Stimulated activated CD4-positive, alpha-beta T cell treated with anti-CD3 and anti-CD28 coated beads, Interleukin-1b, Interleukin-23, amount 100 ng/mL, for 24 hours (primary cell): ENCODE measurements at regions not wholly inside any gene's neighbourhood (a gene's known extent, or its start where the extent isn't known, plus 50 kb on each side); places are given as distances from the start of the nearest gene placed in this dataset.
"Not testable (repeated sequence)": the region's sequence is repeated elsewhere in the genome, so short reads cannot be mapped to it uniquely, and the experiment has no call there.

Source experiments
- DNase-seq, 4 experiments: peaks; one replicate each; pipeline ENCODE4 v3.0.0-alpha.2; 2020; ENCODE audit warnings: low read depth in 4 of 4, low spot score in 1 of 4

GRCh38 chr5:102617191-102618187 lies 118.7 kb upstream of the SLCO6A1 start:
- no peak for DNase-seq

GRCh38 chr5:102622262-102622661 lies 123.5 kb upstream of the SLCO6A1 start:
- no peak for DNase-seq

- DNase-seq = no peak
Measured at GRCh38 chr5:102623329-102624065, 124.7 kb upstream of the SLCO6A1 start.

- no peak for DNase-seq
Measured at GRCh38 chr5:102624405-102624804, 125.6 kb upstream of the SLCO6A1 start.

- DNase-seq = no peak
Measured at GRCh38 chr5:102625468-102625867, 126.7 kb upstream of the SLCO6A1 start.

GRCh38 chr5:102625928-102626327 lies 127.1 kb upstream of the SLCO6A1 start:
- no peak for DNase-seq

GRCh38 chr5:102627315-102627714 lies 127.8 kb upstream of the PAM start:
- DNase-seq = no peak

GRCh38 chr5:102628441-102629175 lies 126.5 kb upstream of the PAM start:
- DNase-seq = no peak

GRCh38 chr5:102629827-102630605 lies 125.1 kb upstream of the PAM start:
- DNase-seq = no peak

GRCh38 chr5:102635399-102635798 lies 119.7 kb upstream of the PAM start:
- not testable (repeated sequence) for DNase-seq

- no peak for DNase-seq
Measured at GRCh38 chr5:102638316-102638715, 116.8 kb upstream of the PAM start.

- no peak for DNase-seq
Measured at GRCh38 chr5:102638912-102639652, 116.0 kb upstream of the PAM start.

GRCh38 chr5:102649731-102650130 lies 105.4 kb upstream of the PAM start:
- no peak for DNase-seq

GRCh38 chr5:102651466-102651865 lies 103.6 kb upstream of the PAM start:
- no peak for DNase-seq

GRCh38 chr5:102654559-102655349 lies 100.4 kb upstream of the PAM start:
- DNase-seq = no peak

GRCh38 chr5:102659151-102659550 lies 96.0 kb upstream of the PAM start:
- no peak for DNase-seq

GRCh38 chr5:102660111-102660510 lies 95.0 kb upstream of the PAM start:
- no peak for DNase-seq

GRCh38 chr5:102663749-102664530 lies 91.2 kb upstream of the PAM start:
- DNase-seq = no peak
